NCI-H748 (cell line): ENCODE measurements at regions not wholly inside any gene's neighbourhood (a gene's known extent, or its start where the extent isn't known, plus 50 kb on each side); places are given as distances from the start of the nearest gene placed in this dataset.
"Not testable (repeated sequence)": the region's sequence is repeated elsewhere in the genome, so short reads cannot be mapped to it uniquely, and the experiment has no call there.

Experiments used
- DNase-seq: peaks from one replicate; lab custom pipeline; 2025; ENCODE audit not compliant: unreplicated experiment; lab: John Stamatoyannopoulos, UW

DNA sequence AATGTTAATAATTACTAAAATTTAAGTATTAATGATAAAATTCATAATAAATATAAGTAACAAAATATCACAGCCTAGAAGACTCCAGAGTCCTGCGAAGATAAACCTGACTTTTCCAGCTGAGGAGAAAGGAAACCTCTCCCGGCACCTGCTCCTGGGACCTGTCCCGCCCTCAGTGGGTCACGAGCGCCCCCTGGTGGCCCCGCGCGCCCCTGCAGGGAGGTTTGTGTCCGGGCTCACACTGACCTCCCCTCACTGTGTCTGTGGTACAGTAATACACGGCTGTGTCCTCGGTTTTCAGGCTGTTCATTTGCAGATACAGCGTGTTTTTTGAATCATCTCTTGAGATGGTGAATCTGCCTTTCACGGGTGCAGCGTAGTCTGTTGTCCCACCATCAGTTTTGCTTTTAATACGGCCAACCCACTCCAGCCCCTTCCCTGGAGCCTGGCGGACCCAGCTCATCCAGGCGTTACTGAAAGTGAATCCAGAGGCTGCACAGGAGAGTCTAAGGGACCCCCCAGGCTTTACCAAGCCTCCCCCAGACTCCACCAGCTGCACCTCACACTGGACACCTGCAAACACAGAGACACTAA, 627.1 kb downstream of the TMEM121 start:
- DNase-seq: peak; percentile 51

DNA sequence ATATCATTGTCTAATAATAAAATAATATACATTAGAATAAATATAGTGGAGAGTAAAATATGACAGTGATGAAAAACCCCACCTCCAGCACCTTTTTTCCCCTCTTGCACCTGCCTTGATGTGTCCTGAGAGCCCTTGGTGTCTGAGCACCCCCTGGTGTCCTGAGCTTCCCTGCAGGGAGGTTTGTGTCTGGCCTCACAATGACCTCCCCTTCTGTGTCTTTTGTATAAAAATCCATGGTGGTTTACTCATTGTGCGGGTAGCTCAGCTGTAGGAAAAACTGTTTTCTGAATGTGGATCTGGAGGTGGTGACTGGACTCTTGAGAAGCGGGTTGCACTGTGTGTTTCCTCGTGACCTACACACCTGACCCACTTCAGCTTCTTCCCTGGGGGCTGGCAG, 636.9 kb downstream of the TMEM121 start:
- DNase-seq: no peak

DNA sequence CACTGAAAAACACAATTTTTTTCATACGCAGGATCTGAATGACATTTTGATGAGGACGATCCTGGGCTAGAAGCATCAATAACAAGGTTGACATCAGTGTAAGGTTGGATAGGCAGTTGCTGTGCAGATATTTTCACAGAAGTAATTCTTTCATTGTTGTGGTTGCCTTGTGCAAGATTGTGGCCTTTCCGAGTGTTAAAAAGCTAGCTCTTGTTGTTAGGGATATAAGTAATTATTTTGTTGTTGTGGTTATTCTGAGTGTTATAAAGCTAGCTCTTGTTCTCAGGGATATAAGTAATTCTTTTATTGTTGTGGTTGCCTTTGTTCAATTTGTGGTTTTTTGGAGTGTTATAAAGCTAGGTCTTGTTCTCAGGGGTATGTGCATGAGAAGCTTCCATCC, 637.4 kb downstream of the TMEM121 start:
- DNase-seq: not testable (repeated sequence)

- no peak for DNase-seq
Observed at GRCh38 chr14:106166232-106166631, 639.8 kb downstream of the TMEM121 start.

DNA sequence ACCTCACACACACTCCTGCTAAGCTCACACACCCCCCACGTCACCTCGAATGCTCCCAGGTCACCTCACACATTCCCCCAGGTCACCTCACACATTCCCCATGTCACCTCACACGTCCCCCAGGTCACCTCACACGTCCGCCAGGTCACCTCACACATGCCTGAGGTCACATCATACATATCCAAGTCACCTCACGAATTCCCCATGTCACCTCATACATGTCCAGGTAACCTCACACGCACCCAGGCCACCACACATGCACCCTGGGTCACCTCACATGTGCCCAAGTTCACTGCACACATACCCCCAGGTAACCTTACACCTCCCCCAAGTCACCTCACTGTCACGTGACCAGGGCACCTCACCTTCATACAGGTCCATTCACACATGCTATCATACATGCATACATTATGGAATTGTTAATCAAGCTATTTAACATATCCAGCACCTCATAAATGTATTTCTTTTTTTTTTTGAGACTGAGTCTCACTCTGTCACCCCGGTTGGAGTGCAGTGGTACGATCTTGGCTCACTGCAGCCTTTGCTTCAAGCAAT, 640.3 kb downstream of the TMEM121 start:
- DNase-seq: no peak

DNA sequence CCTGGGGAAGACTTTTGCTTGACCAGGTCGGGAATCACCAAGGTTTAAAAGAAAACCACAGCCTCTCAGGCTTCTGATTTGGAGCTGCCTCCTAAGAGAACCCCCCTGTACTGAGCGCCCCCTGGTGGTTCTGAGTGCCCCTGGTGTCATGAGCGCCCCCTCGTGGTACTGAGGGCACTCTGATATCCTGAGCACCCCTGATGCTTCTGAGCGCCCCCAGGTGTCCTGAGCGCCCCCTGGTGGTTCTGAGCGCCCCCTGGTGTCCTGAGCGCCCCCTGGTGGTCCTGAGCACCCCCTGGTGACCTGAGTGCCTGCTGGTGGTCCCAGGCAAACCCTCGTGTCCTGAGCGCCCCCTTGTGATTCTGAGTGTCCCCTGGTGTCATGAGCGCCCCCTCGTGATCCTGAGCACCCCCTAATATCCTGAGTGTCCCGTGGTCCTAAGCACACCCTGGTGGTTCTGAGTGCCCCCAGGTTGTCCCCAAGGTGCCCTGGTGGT, 643.8 kb downstream of the TMEM121 start:
- DNase-seq: not testable (repeated sequence)

GRCh38 chr14:106174206-106174605, 647.8 kb downstream of the TMEM121 start:
- no peak for DNase-seq

- not testable (repeated sequence) for DNase-seq
Observed at GRCh38 chr14:106177266-106178246, 651.2 kb downstream of the TMEM121 start.

- no peak for DNase-seq
Observed at GRCh38 chr14:106179761-106180160, 653.4 kb downstream of the TMEM121 start.

GRCh38 chr14:106184771-106185170, 658.4 kb downstream of the TMEM121 start:
- DNase-seq: not testable (repeated sequence)

DNA sequence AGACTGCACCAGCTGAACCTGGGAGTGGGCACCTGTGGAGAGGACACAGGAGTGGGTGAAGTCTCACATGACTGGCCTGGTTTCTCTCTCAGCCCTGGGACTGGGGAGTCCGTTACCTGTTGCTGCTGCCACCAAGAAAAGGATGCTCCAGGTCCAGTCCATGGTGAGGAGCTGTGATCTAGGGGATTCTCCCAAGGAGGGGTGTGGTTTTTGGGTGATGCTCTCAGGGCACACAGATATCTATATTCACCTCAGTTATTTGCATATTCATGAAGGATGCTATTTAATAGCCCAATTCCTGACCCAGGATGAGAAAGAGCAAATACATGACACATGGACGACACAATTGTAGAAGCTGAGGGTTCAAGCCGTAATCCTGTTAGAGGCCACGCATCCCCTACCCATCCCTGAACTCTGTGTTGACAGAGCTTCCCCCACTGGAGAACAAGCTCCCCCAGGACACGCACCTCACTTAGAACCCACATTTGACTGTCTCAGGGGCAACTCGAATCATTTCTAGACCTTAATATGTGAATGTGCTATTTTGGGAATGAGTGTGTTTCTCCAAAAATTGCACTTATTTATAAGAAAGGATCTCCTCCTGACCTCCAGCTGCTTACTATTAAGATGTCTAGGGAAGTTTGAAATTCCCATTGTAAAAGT, 658.9 kb downstream of the TMEM121 start:
- not testable (repeated sequence) for DNase-seq

- no peak for DNase-seq
Observed at GRCh38 chr14:106185837-106186233, 659.5 kb downstream of the TMEM121 start.

- no peak for DNase-seq
Observed at GRCh38 chr14:106187216-106187615, 660.8 kb downstream of the TMEM121 start.

DNA sequence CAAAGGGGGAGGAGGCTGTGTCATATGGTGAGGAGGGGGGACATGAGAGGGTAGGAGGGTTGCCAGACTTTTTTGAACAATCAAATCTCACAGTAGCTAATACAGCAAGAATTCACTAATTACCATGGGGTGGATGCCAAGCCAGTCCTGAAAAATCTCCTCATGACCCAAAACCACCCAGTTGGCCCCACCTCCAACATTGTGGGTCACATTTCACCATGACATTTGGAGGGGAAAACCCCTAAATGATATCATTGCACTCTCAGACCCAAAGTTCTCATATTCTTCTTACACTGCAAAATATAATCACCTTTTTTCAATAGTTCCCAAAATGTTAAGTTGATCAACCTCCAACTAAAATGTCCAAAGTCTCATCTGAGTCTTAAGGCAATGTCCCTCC, 666.3 kb downstream of the TMEM121 start:
- DNase-seq: not testable (repeated sequence)

- peak; percentile 37 for DNase-seq
Observed at GRCh38 chr14:106196459-106196858, 670.1 kb downstream of the TMEM121 start.

- not testable (repeated sequence) for DNase-seq
Observed at GRCh38 chr14:106197264-106197663, 670.9 kb downstream of the TMEM121 start.

GRCh38 chr14:106199097-106199496, 672.7 kb downstream of the TMEM121 start:
- DNase-seq: no peak

GRCh38 chr14:106200541-106201315, 674.3 kb downstream of the TMEM121 start:
- DNase-seq: no peak

GRCh38 chr14:106201376-106201775, 675.0 kb downstream of the TMEM121 start:
- no peak for DNase-seq

DNA sequence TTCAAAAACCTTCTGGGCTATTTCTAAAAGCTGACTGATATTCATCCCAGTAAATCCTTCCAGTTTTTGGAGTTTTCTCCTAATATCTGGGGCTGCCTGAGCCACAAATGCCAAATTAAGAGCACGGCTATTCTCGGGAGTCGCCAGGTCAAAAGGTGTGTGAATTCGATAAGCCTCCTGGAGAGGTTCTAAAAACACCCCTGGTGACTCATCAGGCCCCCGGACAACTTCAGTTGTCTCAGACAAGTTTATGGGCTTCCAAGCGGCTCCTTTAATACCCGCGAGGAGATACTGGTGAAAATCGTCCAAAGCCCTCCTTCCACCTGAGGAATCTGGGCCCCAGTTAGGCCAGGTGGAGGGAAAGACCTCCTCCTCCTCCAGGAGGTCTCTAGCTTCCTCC, 677.1 kb downstream of the TMEM121 start:
- DNase-seq: no peak
